K562 (cell line): ENCODE measurements at regions not wholly inside any gene's neighbourhood (a gene's known extent, or its start where the extent isn't known, plus 50 kb on each side); places are given as distances from the start of the nearest gene placed in this dataset.

ENCODE experiments used
- ATAC-seq: fragments of 200-7000 bp; cut with Tn5 transposase; 3 replicates; pipeline ENCODE4 v1.9.1; 2020; ENCODE audit warnings: moderate library complexity
- BruUV-seq: library from RNA; stranded (reverse); fragments of 400-500 nt; replicated peaks from 2 replicates; lab custom pipeline; 2021; lab: Mats Ljungman, UMichigan
- CTCF ChIA-PET: fragments of 300-600 bp; formaldehyde crosslinking; extraction: SDS; loops from one replicate; lab custom pipeline; 2021; ENCODE audit warnings: low intra/inter-chr PET ratio; lab: Yijun Ruan, JAX
- POLR2A ChIA-PET: fragments of 300-600, 350-650 bp; sonication (Branson Sonifier 250); formaldehyde crosslinking; extraction: SDS; loops from one replicate; lab custom pipeline; 2021; ENCODE audit warnings: antibody characterized with exemption, inconsistent platforms; lab: Yijun Ruan, JAX
- DNase-seq, 4 experiments: peaks; one replicate each; pipeline versions ENCODE4 v3.0.0 to v3.0.0-alpha.2; 2011 to 2018; ENCODE audit warnings: low spot score in 3 of 4, mixed read lengths in 3 of 4; ENCODE audit errors: extremely low read depth in 1 of 4
- FAIRE-seq: peaks from 2 replicates; lab custom pipeline; 2011; peaks lifted over from hg19 to GRCh38; lab: Jason Lieb, UNC
- H2AFZ ChIP-seq: 2 replicates; pipeline ENCODE4 v1.6.0; 2011; ENCODE audit warnings: low read depth, low read length, control low read depth, inconsistent platforms
- H3K27ac ChIP-seq: fragments of 200-600 bp; 3 replicates; pipeline ENCODE4 v1.8.0; 2011; ENCODE audit warnings: low read depth, mild to moderate bottlenecking, control low read depth, inconsistent platforms, low read length, moderate library complexity, mixed read lengths; ENCODE audit errors: extremely low read depth
- H3K27me3 ChIP-seq, 2 experiments: fragments of 300-600 bp in 1 of 2; 2 replicates in 1 of 2; 3 replicates in 1 of 2; pipeline versions ENCODE4 v1.6.0 to v1.8.0; 2011; ENCODE audit warnings: inconsistent platforms in 2 of 2, low read length in 2 of 2, mild to moderate bottlenecking in 1 of 2, mixed read lengths in 1 of 2, moderate library complexity in 1 of 2; ENCODE audit not compliant: control insufficient read depth in 2 of 2, insufficient read depth in 2 of 2
- H3K36me3 ChIP-seq: fragments of 300-600 bp; 3 replicates; pipeline ENCODE4 v1.8.0; 2011; ENCODE audit warnings: mild to moderate bottlenecking, low read length, inconsistent platforms; ENCODE audit not compliant: control insufficient read depth, insufficient read depth
- H3K4me1 ChIP-seq, 2 experiments: fragments of 200-600 bp in 1 of 2; replicated peaks in 1 of 2; 2 replicates in 1 of 2; 3 replicates in 1 of 2; pipeline versions ENCODE4 v1.5.1 to v1.8.0; 2011; ENCODE audit warnings: inconsistent platforms in 2 of 2, low read length in 2 of 2, mild to moderate bottlenecking in 1 of 2, mixed read lengths in 1 of 2, moderate library complexity in 1 of 2; ENCODE audit not compliant: control insufficient read depth in 2 of 2, insufficient read depth in 2 of 2
- H3K4me2 ChIP-seq: 2 replicates; pipeline ENCODE4 v1.6.1; 2011; ENCODE audit warnings: low read length, control low read depth, inconsistent platforms, mixed read lengths; ENCODE audit not compliant: insufficient read depth
- H3K4me3 ChIP-seq: fragments of 200-600 bp; sonication (generic), shearing (Covaris generic); 2 replicates; pipeline ENCODE4 v1.5.1; 2016; ENCODE audit warnings: control low read depth, inconsistent platforms
- H3K79me2 ChIP-seq: fragments of 200-600 bp; 3 replicates; pipeline ENCODE4 v1.8.0; 2011; ENCODE audit warnings: low read length, inconsistent platforms; ENCODE audit not compliant: control insufficient read depth, insufficient read depth
- H3K9ac ChIP-seq, 2 experiments: 2 replicates each; pipeline versions ENCODE4 v1.6.0 to v1.6.1; 2011; ENCODE audit warnings: low read depth in 2 of 2, low read length in 2 of 2, control low read depth in 1 of 2, inconsistent platforms in 1 of 2, mild to moderate bottlenecking in 1 of 2, mixed read lengths in 1 of 2; ENCODE audit not compliant: insufficient read depth in 1 of 2
- H3K9me1 ChIP-seq: one replicate; pipeline ENCODE4 v1.6.0; 2011; ENCODE audit warnings: inconsistent platforms, mild to moderate bottlenecking, low read length, moderate library complexity; ENCODE audit not compliant: control insufficient read depth, insufficient read depth
- H3K9me3 ChIP-seq: replicated peaks from 2 replicates; pipeline ENCODE4 v1.5.1; 2011; ENCODE audit warnings: low read depth, low read length, inconsistent platforms; ENCODE audit not compliant: control insufficient read depth, insufficient read depth
- H4K20me1 ChIP-seq: replicated peaks from 2 replicates; pipeline ENCODE4 v1.6.1; 2011; ENCODE audit warnings: low read length, inconsistent platforms, mixed read lengths; ENCODE audit not compliant: control insufficient read depth, insufficient read depth
- ADNP ChIP-seq: fragments of 200-800 bp; sonication (Bioruptor generic); IDR thresholded peaks from 2 replicates; pipeline ENCODE4 v1.6.1; 2016; ENCODE audit warnings: missing genetic modification characterization, missing compliant biosample characterization
- NFIX ChIP-seq: fragments of 250-450 bp; sonication (Bioruptor Pico); IDR thresholded peaks from 2 replicates; pipeline ENCODE4 v1.4.0; 2020; ENCODE audit warnings: low read depth, mild to moderate bottlenecking, moderate library complexity
- NFYB ChIP-seq: IDR thresholded peaks from 2 replicates; pipeline ENCODE4 v1.6.1; 2011; ENCODE audit warnings: mild to moderate bottlenecking, moderate library complexity; ENCODE audit not compliant: insufficient read length; ENCODE audit errors: extremely low read depth
- NR0B1 ChIP-seq: fragments of 450-650 bp; IDR thresholded peaks from one replicate; pipeline ENCODE4 v1.6.1; 2018; ENCODE audit warnings: mild to moderate bottlenecking, moderate library complexity; ENCODE audit not compliant: partially characterized antibody
- PHB ChIP-seq: fragments of 250-450 bp; sonication (Bioruptor Pico); IDR thresholded peaks from 2 replicates; pipeline ENCODE4 v1.5.0; 2021
- SIN3A ChIP-seq, 2 experiments: fragments of 150-350 bp in 1 of 2; IDR thresholded peaks; 2 replicates each; pipeline ENCODE4 v1.6.1; 2011 to 2016; ENCODE audit warnings: borderline replicate concordance in 2 of 2, low read depth in 2 of 2, low read length in 2 of 2, mild to moderate bottlenecking in 2 of 2, moderate library complexity in 2 of 2; ENCODE audit not compliant: control insufficient read depth in 1 of 2
- TFAM ChIP-seq: fragments of 250-450 bp; sonication (Bioruptor Pico); conservative IDR thresholded peaks from 2 replicates; pipeline ENCODE4 v1.5.0; 2021; ENCODE audit warnings: mild to moderate bottlenecking, moderate library complexity
- USF2 ChIP-seq: sonication (generic); formaldehyde crosslinking; IDR thresholded peaks from 2 replicates; pipeline ENCODE4 v1.5.0; 2020; ENCODE audit warnings: missing genetic modification reagents
- ZNF316 ChIP-seq: fragments of 450-650 bp; IDR thresholded peaks from 2 replicates; pipeline ENCODE4 v1.6.1; 2016
- ZNF778 ChIP-seq: fragments of 450-650 bp; formaldehyde crosslinking; IDR thresholded peaks from 2 replicates; pipeline ENCODE4 v1.4.0; 2020; ENCODE audit warnings: mild to moderate bottlenecking, moderate library complexity
- WGBS: fragments of 100-300 bp; shearing (Covaris generic); methylation state at CpG from one replicate; pipeline ENCODE4 v1.1.6; 2016; ENCODE audit warnings: low coverage, mixed read lengths; ENCODE audit not compliant: insufficient coverage; ENCODE audit errors: missing lambda C conversion rate; 5-methylcytosine and 5-hydroxymethylcytosine counted together
- in situ Hi-C: fragments of 300-500 bp; cut with MboI; formaldehyde crosslinking; loops from 4 replicates; pipeline ENCODE4 v1.15.0; 2018; ENCODE audit warnings: inconsistent platforms, mixed read lengths
- intact Hi-C: fragments of 100-400 bp; cut with micrococcal nuclease; formaldehyde crosslinking; loops from 2 replicates; pipeline ENCODE4 v1.14.2; 2022
- TF ChIP-seq, protein P1 (sequence below): fragments of 250-450 bp; sonication (Bioruptor Pico); IDR thresholded peaks from 2 replicates; pipeline ENCODE4 v1.4.0; 2020
- TF ChIP-seq, protein P2 (sequence below): fragments of 450-650 bp; formaldehyde crosslinking; IDR thresholded peaks from 2 replicates; pipeline ENCODE4 v1.4.0; 2020; ENCODE audit warnings: mild to moderate bottlenecking, mixed read lengths

- H3K9me1 ChIP-seq = no peaks in the 10 kb centered on the region
- no peaks in the 10 kb centered on the region for H3K4me1 ChIP-seq
- no peaks in the 10 kb centered on the region for H3K36me3 ChIP-seq
- no peaks in the 10 kb centered on the region for H3K27me3 ChIP-seq
- no peaks in the 10 kb centered on the region for H4K20me1 ChIP-seq
- no peaks in the 10 kb centered on the region for H3K79me2 ChIP-seq
- ATAC-seq (no peak), FAIRE-seq (no peak), DNase-seq (no peak)
- BruUV-seq = no TSS peak
- H3K4me3 ChIP-seq = no peak overlapping the region
- WGBS = 0% methylated on average over 6 of the region's 6 CpGs
- POLR2A ChIA-PET = no interaction called here
- intact Hi-C loops (no loop called here), in situ Hi-C loops (no loop called here)
- CTCF ChIA-PET = no interaction called here
- H3K9ac ChIP-seq = no peak overlapping the region
- no peaks in the 10 kb centered on the region for H3K9me3 ChIP-seq
- no peak overlapping the region for H3K27ac ChIP-seq
- no peak for TF ChIP-seq ZNF316
- TF ChIP-seq, protein P1, sequence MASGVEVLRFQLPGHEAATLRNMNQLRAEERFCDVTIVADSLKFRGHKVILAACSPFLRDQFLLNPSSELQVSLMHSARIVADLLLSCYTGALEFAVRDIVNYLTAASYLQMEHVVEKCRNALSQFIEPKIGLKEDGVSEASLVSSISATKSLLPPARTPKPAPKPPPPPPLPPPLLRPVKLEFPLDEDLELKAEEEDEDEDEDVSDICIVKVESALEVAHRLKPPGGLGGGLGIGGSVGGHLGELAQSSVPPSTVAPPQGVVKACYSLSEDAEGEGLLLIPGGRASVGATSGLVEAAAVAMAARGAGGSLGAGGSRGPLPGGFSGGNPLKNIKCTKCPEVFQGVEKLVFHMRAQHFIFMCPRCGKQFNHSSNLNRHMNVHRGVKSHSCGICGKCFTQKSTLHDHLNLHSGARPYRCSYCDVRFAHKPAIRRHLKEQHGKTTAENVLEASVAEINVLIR = no peak
- TF ChIP-seq NFIX (CRISPR knock-in tag) = no peak
- H3K4me2 ChIP-seq = no peak overlapping the region
- H2AFZ ChIP-seq = no peak overlapping the region
These were observed 182.9 kb downstream of the DRD1 start for GRCh38 chr5:175261037-175261436.

GRCh38 chr5:175257847-175258194 lies 186.2 kb downstream of the DRD1 start:
- Histone ChIP-seq H3K4me2 (no peak overlapping the region), H3K27me3 (no peaks in the 10 kb centered on the region), H3K4me1 (no peaks in the 10 kb centered on the region), H4K20me1 (no peaks in the 10 kb centered on the region), H3K79me2 (no peaks in the 10 kb centered on the region), H3K4me3 (no peak overlapping the region), H3K9me3 (no peaks in the 10 kb centered on the region), H3K27ac (no peak overlapping the region), H3K9ac (no peak overlapping the region), H3K36me3 (no peaks in the 10 kb centered on the region), H2AFZ (no peak overlapping the region), H3K9me1 (no peaks in the 10 kb centered on the region)
- BruUV-seq = no TSS peak
- POLR2A ChIA-PET = interaction anchor here (0.6 to 1.4 kb wide), 3 partner anchors 11 to 132 kb away, joined by 3 to 4 read pairs (median 3); no protein-coding TSS in a partner anchor
- ATAC-seq (peak; percentile 70), FAIRE-seq (no peak), DNase-seq (peak in 3 of 4 experiments; percentile 22 to 52 (median 36))
- CTCF ChIA-PET = no interaction called here
- WGBS = 0% methylated on average over 1 of the region's 1 CpG
- intact Hi-C loops (no loop called here), in situ Hi-C loops (no loop called here)
- TF ChIP-seq ADNP (tag) (no peak), NR0B1 (no peak), USF2 (CRISPR knock-in tag) (peak; percentile 76), PHB (CRISPR knock-in tag) (no peak), SIN3A (IDR thresholded peaks at IDR 0.05; ENCODE audit: borderline replicate concordance in 2 of 2, control insufficient read depth in 1 of 2, low read depth in 2 of 2, low read length in 2 of 2) (no peak), ZNF778 (CRISPR knock-in tag) (no peak), NFYB (peak; percentile 33), TFAM (CRISPR knock-in tag) (no peak)
- TF ChIP-seq, protein P2, sequence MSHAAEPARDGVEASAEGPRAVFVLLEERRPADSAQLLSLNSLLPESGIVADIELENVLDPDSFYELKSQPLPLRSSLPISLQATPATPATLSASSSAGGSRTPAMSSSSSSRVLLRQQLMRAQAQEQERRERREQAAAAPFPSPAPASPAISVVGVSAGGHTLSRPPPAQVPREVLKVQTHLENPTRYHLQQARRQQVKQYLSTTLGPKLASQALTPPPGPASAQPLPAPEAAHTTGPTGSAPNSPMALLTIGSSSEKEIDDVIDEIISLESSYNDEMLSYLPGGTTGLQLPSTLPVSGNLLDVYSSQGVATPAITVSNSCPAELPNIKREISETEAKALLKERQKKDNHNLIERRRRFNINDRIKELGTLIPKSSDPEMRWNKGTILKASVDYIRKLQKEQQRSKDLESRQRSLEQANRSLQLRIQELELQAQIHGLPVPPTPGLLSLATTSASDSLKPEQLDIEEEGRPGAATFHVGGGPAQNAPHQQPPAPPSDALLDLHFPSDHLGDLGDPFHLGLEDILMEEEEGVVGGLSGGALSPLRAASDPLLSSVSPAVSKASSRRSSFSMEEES (CRISPR knock-in tag) = no peak
